HEK293T (cell line): ENCODE measurements at regions not wholly inside any gene's neighbourhood (a gene's known extent, or its start where the extent isn't known, plus 50 kb on each side); places are given as distances from the start of the nearest gene placed in this dataset.

Experiments used
- CTCF ChIA-PET: fragments of 350-600 bp; formaldehyde crosslinking; extraction: SDS; loops from one replicate; lab custom pipeline; 2021; ENCODE audit warnings: antibody characterized with exemption, inconsistent platforms; lab: Yijun Ruan, JAX
- POLR2A ChIA-PET: fragments of 350-600 bp; formaldehyde crosslinking; extraction: SDS; loops from one replicate; lab custom pipeline; 2020; ENCODE audit warnings: antibody characterized with exemption, inconsistent platforms; lab: Yijun Ruan, JAX
- DNase-seq: peaks from one replicate; pipeline ENCODE4 v3.0.0; 2012; ENCODE audit warnings: mixed read lengths; ENCODE audit errors: extremely low spot score
- ARNT ChIP-seq: fragments of 450-650 bp; IDR thresholded peaks from 2 replicates; pipeline ENCODE4 v1.6.1; 2017; ENCODE audit warnings: mild to moderate bottlenecking
- BHLHE40 ChIP-seq: fragments of 450-650 bp; IDR thresholded peaks from 2 replicates; pipeline ENCODE4 v1.6.1; 2016; ENCODE audit warnings: mild to moderate bottlenecking, moderate library complexity, borderline replicate concordance
- CTBP1 ChIP-seq: fragments of 450-650 bp; IDR thresholded peaks from 2 replicates; pipeline ENCODE4 v1.6.1; 2016; ENCODE audit warnings: borderline replicate concordance
- ELF4 ChIP-seq: fragments of 450-650 bp; IDR thresholded peaks from 2 replicates; pipeline ENCODE4 v1.6.1; 2017; ENCODE audit warnings: antibody characterized with exemption
- FOXA1 ChIP-seq: fragments of 450-650 bp; IDR thresholded peaks from 2 replicates; pipeline ENCODE4 v1.6.1; 2016; ENCODE audit warnings: mild to moderate bottlenecking
- FOXK2 ChIP-seq: fragments of 450-650 bp; IDR thresholded peaks from 2 replicates; pipeline ENCODE4 v1.6.1; 2016; ENCODE audit warnings: mild to moderate bottlenecking
- FOXM1 ChIP-seq: fragments of 450-650 bp; IDR thresholded peaks from 2 replicates; pipeline ENCODE4 v1.6.1; 2017; ENCODE audit warnings: mild to moderate bottlenecking, borderline replicate concordance
- HDGF ChIP-seq: fragments of 450-650 bp; IDR thresholded peaks from 2 replicates; pipeline ENCODE4 v1.6.1; 2017; ENCODE audit warnings: antibody characterized with exemption, borderline replicate concordance
- L3MBTL2 ChIP-seq: fragments of 450-650 bp; conservative IDR thresholded peaks from 2 replicates; pipeline ENCODE4 v1.6.1; 2016; ENCODE audit warnings: mild to moderate bottlenecking
- LEF1 ChIP-seq: fragments of 450-650 bp; IDR thresholded peaks from 2 replicates; pipeline ENCODE4 v1.6.1; 2017; ENCODE audit warnings: mild to moderate bottlenecking, borderline replicate concordance
- NFRKB ChIP-seq: fragments of 450-650 bp; IDR thresholded peaks from 2 replicates; pipeline ENCODE4 v1.6.1; 2016; ENCODE audit warnings: mild to moderate bottlenecking, moderate library complexity
- PKNOX1 ChIP-seq: fragments of 450-650 bp; IDR thresholded peaks from 2 replicates; pipeline ENCODE4 v1.6.1; 2016
- SP1 ChIP-seq: fragments of 450-650 bp; IDR thresholded peaks from 2 replicates; pipeline ENCODE4 v1.6.1; 2017
- SUZ12 ChIP-seq: fragments of 450-650 bp; IDR thresholded peaks from 2 replicates; pipeline ENCODE4 v1.6.1; 2016; ENCODE audit warnings: mild to moderate bottlenecking
- TARDBP ChIP-seq: fragments of 450-650 bp; IDR thresholded peaks from 2 replicates; pipeline ENCODE4 v1.6.1; 2016
- ZNF384 ChIP-seq: fragments of 450-650 bp; IDR thresholded peaks from 2 replicates; pipeline ENCODE4 v1.6.1; 2016

GRCh38 chr22:49082451-49082850, 745.2 kb downstream of the BRD1 start:
- DNase-seq, result no peak
- ChIA-PET POLR2A (no interaction called here), CTCF (no interaction called here)
- TF ChIP-seq FOXM1 (no peak), PKNOX1 (no peak), SUZ12 (no peak), ZNF384 (no peak), CTBP1 (no peak), HDGF (no peak), TARDBP (no peak), ELF4 (no peak), FOXA1 (no peak), NFRKB (no peak), L3MBTL2 (no peak), ARNT (no peak), SP1 (no peak), FOXK2 (no peak), BHLHE40 (no peak), LEF1 (no peak)

GRCh38 chr22:49081926-49082325, 745.7 kb downstream of the BRD1 start:
- DNase-seq, result no peak
- TF ChIP-seq LEF1, result no peak
- no peak for TF ChIP-seq ELF4
- no peak for TF ChIP-seq NFRKB
- no peak for TF ChIP-seq L3MBTL2
- TF ChIP-seq FOXK2, result no peak
- POLR2A ChIA-PET, result no interaction called here
- CTCF ChIA-PET, result no interaction called here

- CTCF ChIA-PET, result no interaction called here
- TF ChIP-seq ELF4 (no peak), FOXA1 (no peak), SUZ12 (no peak), CTBP1 (no peak), SP1 (no peak), BHLHE40 (no peak)
- DNase-seq, result no peak
- POLR2A ChIA-PET, result no interaction called here
Measured at GRCh38 chr22:49081261-49081666, 746.4 kb downstream of the BRD1 start.

- TF ChIP-seq PKNOX1 (no peak), SP1 (no peak), ELF4 (no peak), HDGF (no peak), LEF1 (no peak), FOXA1 (no peak), FOXK2 (no peak), NFRKB (no peak), TARDBP (no peak), CTBP1 (no peak), L3MBTL2 (no peak)
- POLR2A ChIA-PET, result no interaction called here
- no peak for DNase-seq
- CTCF ChIA-PET, result no interaction called here
Measured at GRCh38 chr22:49080631-49081030, 747.0 kb downstream of the BRD1 start.

GRCh38 chr22:49079743-49080500, 747.8 kb downstream of the BRD1 start:
- no peak for DNase-seq
- CTCF ChIA-PET, result no interaction called here
- TF ChIP-seq FOXM1 (no peak), BHLHE40 (no peak), TARDBP (no peak), LEF1 (no peak), NFRKB (no peak), ZNF384 (no peak), FOXK2 (no peak), CTBP1 (no peak), SP1 (no peak)
- POLR2A ChIA-PET, result no interaction called here

- no peak for DNase-seq
- ChIA-PET CTCF (no interaction called here), POLR2A (no interaction called here)
- no peak for TF ChIP-seq NFRKB
- TF ChIP-seq BHLHE40, result no peak
- no peak for TF ChIP-seq ZNF384
- no peak for TF ChIP-seq ARNT
- TF ChIP-seq FOXA1, result no peak
- TF ChIP-seq TARDBP, result no peak
- no peak for TF ChIP-seq L3MBTL2
- TF ChIP-seq FOXK2, result no peak
Measured at GRCh38 chr22:49079027-49079725, 748.5 kb downstream of the BRD1 start.

GRCh38 chr22:49078076-49078710, 749.5 kb downstream of the BRD1 start:
- POLR2A ChIA-PET, result no interaction called here
- CTCF ChIA-PET, result no interaction called here
- no peak for DNase-seq
- TF ChIP-seq ARNT (no peak), PKNOX1 (no peak), ZNF384 (no peak), CTBP1 (no peak), SUZ12 (no peak), NFRKB (no peak), FOXA1 (no peak), FOXM1 (no peak), LEF1 (no peak), L3MBTL2 (no peak), SP1 (no peak), TARDBP (no peak)
